DND-41 (cell line): ENCODE measurements at regions not wholly inside any gene's neighbourhood (a gene's known extent, or its start where the extent isn't known, plus 50 kb on each side); places are given as distances from the start of the nearest gene placed in this dataset.
"Not testable (repeated sequence)": the region's sequence is repeated elsewhere in the genome, so short reads cannot be mapped to it uniquely, and the experiment has no call there.

Experiments used
- ATAC-seq: fragments of 200-7000 bp; cut with Tn5 transposase; 3 replicates; pipeline ENCODE4 v1.9.1; 2021; ENCODE audit warnings: low read depth; ENCODE audit not compliant: insufficient read depth
- DNase-seq: peaks from one replicate; pipeline ENCODE4 v3.0.0-alpha.2; 2020
- H2AFZ ChIP-seq: 2 replicates; pipeline ENCODE4 v1.6.0; 2012; ENCODE audit warnings: low read depth, low read length
- H3K27ac ChIP-seq: 2 replicates; pipeline ENCODE4 v1.5.1; 2012; ENCODE audit warnings: low read length, inconsistent platforms
- H3K27me3 ChIP-seq: fragments of 200-600 bp; sonication (generic); 2 replicates; pipeline ENCODE4 v1.6.0; 2012; ENCODE audit warnings: low read length, mild to moderate bottlenecking, inconsistent platforms; ENCODE audit not compliant: insufficient read depth, poor library complexity
- H3K36me3 ChIP-seq: 2 replicates; pipeline ENCODE4 v1.5.1; 2012; ENCODE audit warnings: low read length, inconsistent platforms; ENCODE audit not compliant: insufficient read depth
- H3K4me1 ChIP-seq: 2 replicates; pipeline ENCODE4 v1.5.1; 2012; ENCODE audit warnings: mild to moderate bottlenecking, low read length; ENCODE audit not compliant: insufficient read depth
- H3K4me2 ChIP-seq: 2 replicates; pipeline ENCODE4 v1.6.0; 2012; ENCODE audit warnings: mild to moderate bottlenecking, moderate library complexity, low read length, inconsistent platforms; ENCODE audit not compliant: insufficient read depth
- H3K4me3 ChIP-seq, 2 experiments: fragments of 200-600 bp in 1 of 2; shearing (Covaris generic) in 1 of 2; 2 replicates each; pipeline ENCODE4 v1.5.1; 2012 to 2016; ENCODE audit warnings: inconsistent platforms in 2 of 2, low read length in 2 of 2, mild to moderate bottlenecking in 2 of 2, low read depth in 1 of 2, moderate library complexity in 1 of 2
- H3K79me2 ChIP-seq: 2 replicates; pipeline ENCODE4 v1.6.0; 2012; ENCODE audit warnings: low read length, inconsistent platforms; ENCODE audit not compliant: insufficient read depth
- H3K9ac ChIP-seq: 2 replicates; pipeline ENCODE4 v1.6.0; 2012; ENCODE audit warnings: low read depth, mild to moderate bottlenecking, inconsistent platforms, low read length, moderate library complexity
- H3K9me3 ChIP-seq: 2 replicates; pipeline ENCODE4 v1.5.1; 2012; ENCODE audit warnings: low read length, moderate library complexity, mild to moderate bottlenecking, inconsistent platforms; ENCODE audit not compliant: insufficient read depth, severe bottlenecking
- H4K20me1 ChIP-seq: 2 replicates; pipeline ENCODE4 v1.6.0; 2012; ENCODE audit warnings: low read length; ENCODE audit not compliant: insufficient read depth
- CTCF ChIP-seq: IDR thresholded peaks from 2 replicates; pipeline ENCODE4 v1.5.1; 2012; ENCODE audit warnings: borderline replicate concordance, low read length, moderate library complexity, mild to moderate bottlenecking; ENCODE audit not compliant: poor library complexity, severe bottlenecking; ENCODE audit errors: extremely low read depth
- EZH2 ChIP-seq: IDR thresholded peaks from 3 replicates; pipeline ENCODE4 v1.6.1; 2012; ENCODE audit warnings: borderline replicate concordance, low read depth, mild to moderate bottlenecking, moderate library complexity, low read length, inconsistent platforms; ENCODE audit not compliant: severe bottlenecking

- no peaks in the 10 kb centered on the region for H3K36me3 ChIP-seq
- H3K27me3 ChIP-seq = peaks cover 4% of the 10 kb centered on the region
- ATAC-seq (no peak), DNase-seq (no peak)
- H2AFZ ChIP-seq = no peak overlapping the region
- H3K9ac ChIP-seq = no peak overlapping the region
- no peak overlapping the region for H3K4me2 ChIP-seq
- no peak overlapping the region for H3K27ac ChIP-seq
- no peaks in the 10 kb centered on the region for H3K4me1 ChIP-seq
- H3K79me2 ChIP-seq = no peaks in the 10 kb centered on the region
- TF ChIP-seq EZH2 (no peak), CTCF (no peak)
- H3K9me3 ChIP-seq = peaks cover 8% of the 10 kb centered on the region
- no peaks in the 10 kb centered on the region for H4K20me1 ChIP-seq
- H3K4me3 ChIP-seq = no peak overlapping the region
These were observed 63.6 kb upstream of the THBS1 start for GRCh38 chr15:39517122-39517855.

GRCh38 chr15:39523968-39524367, 56.9 kb upstream of the THBS1 start:
- DNase-seq, H4K20me1 ChIP-seq, H3K9ac ChIP-seq, H3K4me1 ChIP-seq, ATAC-seq, H3K27ac ChIP-seq, H3K79me2 ChIP-seq, H3K4me3 ChIP-seq, H3K4me2 ChIP-seq, H3K36me3 ChIP-seq, H3K27me3 ChIP-seq, H3K9me3 ChIP-seq, H2AFZ ChIP-seq: not testable (repeated sequence)

GRCh38 chr15:39529457-39529856, 51.4 kb upstream of the THBS1 start:
- Histone ChIP-seq H3K9ac (no peak overlapping the region), H3K27me3 (peaks cover 7% of the 10 kb centered on the region), H4K20me1 (no peaks in the 10 kb centered on the region), H3K4me1 (no peaks in the 10 kb centered on the region), H3K36me3 (no peaks in the 10 kb centered on the region), H2AFZ (no peak overlapping the region), H3K79me2 (no peaks in the 10 kb centered on the region), H3K4me3 (no peak overlapping the region), H3K4me2 (no peak overlapping the region), H3K9me3 (no peaks in the 10 kb centered on the region), H3K27ac (no peak overlapping the region)
- TF ChIP-seq EZH2 (no peak), CTCF (no peak)
- no peak for ATAC-seq
- DNase-seq = no peak

- H3K4me1 ChIP-seq = no peaks in the 10 kb centered on the region
- H3K9ac ChIP-seq = no peak overlapping the region
- no peak overlapping the region for H3K4me3 ChIP-seq
- H3K9me3 ChIP-seq = no peaks in the 10 kb centered on the region
- no peak overlapping the region for H3K27ac ChIP-seq
- DNase-seq = no peak
- no peak for ATAC-seq
- H4K20me1 ChIP-seq = no peaks in the 10 kb centered on the region
- no peak for TF ChIP-seq EZH2
- no peak for TF ChIP-seq CTCF
- H3K79me2 ChIP-seq = no peaks in the 10 kb centered on the region
- peaks cover 7% of the 10 kb centered on the region for H3K27me3 ChIP-seq
- H3K4me2 ChIP-seq = no peak overlapping the region
- no peak overlapping the region for H2AFZ ChIP-seq
- no peaks in the 10 kb centered on the region for H3K36me3 ChIP-seq
These were observed 50.2 kb upstream of the THBS1 start for GRCh38 chr15:39530480-39531342.
